GM08714 (cell line): ENCODE measurements at regions not wholly inside any gene's neighbourhood (a gene's known extent, or its start where the extent isn't known, plus 50 kb on each side); places are given as distances from the start of the nearest gene placed in this dataset.
"Not testable (repeated sequence)": the region's sequence is repeated elsewhere in the genome, so short reads cannot be mapped to it uniquely, and the experiment has no call there.

Source experiments
- H3K4me3 ChIP-seq: fragments of 200-500 bp; sonication (Bioruptor generic); 2 replicates; pipeline ENCODE4 v1.5.1; 2014; ENCODE audit warnings: mild to moderate bottlenecking, low read length, inconsistent platforms
- ZNF274 ChIP-seq: IDR thresholded peaks from 2 replicates; pipeline ENCODE4 v1.6.1; 2012; ENCODE audit warnings: mild to moderate bottlenecking, low read depth, low read length

DNA sequence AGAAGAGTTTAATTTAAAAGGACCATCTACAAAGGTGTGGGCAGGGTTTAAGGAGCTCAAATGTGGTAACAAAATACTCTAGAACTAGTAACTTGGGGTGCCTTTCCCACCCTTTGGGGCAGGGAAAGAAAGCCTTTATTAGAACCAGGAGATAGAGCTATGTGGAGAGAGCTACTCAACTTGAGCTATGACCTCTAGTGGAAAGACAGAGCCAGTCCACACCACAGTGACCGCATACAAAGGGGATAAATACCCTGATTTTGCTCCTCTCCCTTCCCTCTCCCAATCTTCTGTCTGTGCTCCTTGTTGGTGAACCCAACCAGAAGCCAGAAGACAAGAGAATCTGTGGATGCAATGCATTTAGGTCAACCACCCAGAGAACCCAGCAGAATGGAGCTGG is 54.4 kb upstream of the JAK1 start:
- no peak overlapping the region for H3K4me3 ChIP-seq
- no peak for TF ChIP-seq ZNF274

GRCh38 chr1:65021795-65022194 is 55.4 kb upstream of the JAK1 start:
- TF ChIP-seq ZNF274 = no peak
- no peak overlapping the region for H3K4me3 ChIP-seq

DNA sequence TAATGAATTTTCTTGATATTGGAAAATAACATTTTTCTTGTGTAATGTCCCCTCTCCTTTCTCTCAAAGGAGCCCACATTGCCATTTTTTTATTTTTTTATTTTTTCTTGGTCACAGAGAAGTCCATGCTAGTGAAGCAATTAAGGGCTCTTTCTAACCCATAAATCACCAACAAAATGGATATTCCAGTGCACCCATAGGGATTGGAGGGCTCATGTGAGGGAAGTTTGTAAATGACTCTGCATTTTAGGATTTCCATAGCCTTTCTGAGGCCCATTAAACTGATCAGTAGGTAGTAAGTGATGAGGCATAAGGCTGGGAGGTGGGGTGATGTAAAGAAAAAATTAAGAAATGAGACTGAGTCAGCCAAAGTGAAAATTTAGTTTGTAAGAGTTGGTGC is 55.9 kb upstream of the JAK1 start:
- no peak for TF ChIP-seq ZNF274
- H3K4me3 ChIP-seq = no peak overlapping the region

GRCh38 chr1:65025794-65026193 is 59.4 kb upstream of the JAK1 start:
- TF ChIP-seq ZNF274 = no peak

GRCh38 chr1:65026235-65026634 is 59.9 kb upstream of the JAK1 start:
- H3K4me3 ChIP-seq = no peak overlapping the region
- no peak for TF ChIP-seq ZNF274

More at GRCh38 chr1:65025794-65026193, 59.4 kb upstream of the JAK1 start:
- H3K4me3 ChIP-seq = no peak overlapping the region

DNA sequence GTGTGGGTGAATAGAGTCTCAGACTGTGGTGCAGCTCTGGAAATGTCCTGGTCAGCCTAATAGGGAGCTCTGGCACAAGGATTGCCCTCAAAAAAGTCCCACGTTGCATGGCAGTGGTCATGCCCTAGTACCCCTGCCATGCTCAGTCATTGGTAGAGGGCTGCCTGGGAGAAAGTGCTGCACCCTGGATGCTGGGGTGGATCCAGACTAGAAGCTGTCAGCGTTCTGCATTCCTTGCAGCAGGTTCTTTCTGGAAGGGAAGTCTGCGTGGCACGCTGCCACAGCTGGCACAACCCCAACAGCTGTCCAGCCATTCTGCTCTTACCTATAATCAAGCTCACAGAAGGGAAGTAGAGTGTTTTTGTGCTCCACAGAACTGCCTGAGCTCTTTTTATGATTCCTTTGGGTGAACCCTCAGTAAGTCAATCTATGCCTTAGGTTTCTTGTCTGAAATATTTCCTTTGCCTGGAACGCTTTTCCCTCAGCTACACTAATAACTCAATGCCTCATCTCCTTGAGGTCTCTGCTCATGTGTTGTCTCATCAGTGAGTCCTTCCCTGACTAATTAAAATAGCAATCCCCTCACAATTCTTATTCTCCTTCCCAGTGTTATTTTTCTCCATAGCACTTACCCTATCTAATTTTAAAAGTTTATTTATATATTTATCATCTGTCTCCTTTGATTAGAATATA is 61.5 kb upstream of the JAK1 start:
- TF ChIP-seq ZNF274 = no peak
- no peak overlapping the region for H3K4me3 ChIP-seq

DNA sequence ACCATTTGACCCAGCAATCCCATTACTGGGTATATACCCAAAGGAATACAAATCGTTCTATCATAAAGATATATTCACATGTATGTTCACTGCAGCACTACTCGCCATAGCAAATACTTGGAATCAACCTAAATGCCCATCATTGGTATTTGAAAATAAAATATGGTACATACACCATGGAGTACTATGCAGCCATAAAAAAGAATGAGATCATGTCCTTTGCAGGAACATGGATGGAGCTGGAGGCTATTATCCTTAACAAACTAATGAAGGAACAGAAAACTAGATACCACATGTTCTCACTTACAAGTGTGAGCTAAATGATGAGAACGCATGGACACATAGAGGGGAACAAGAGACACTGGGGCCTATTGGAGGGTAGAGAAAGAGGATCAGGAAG is 63.1 kb upstream of the JAK1 start:
- H3K4me3 ChIP-seq = not testable (repeated sequence)

DNA sequence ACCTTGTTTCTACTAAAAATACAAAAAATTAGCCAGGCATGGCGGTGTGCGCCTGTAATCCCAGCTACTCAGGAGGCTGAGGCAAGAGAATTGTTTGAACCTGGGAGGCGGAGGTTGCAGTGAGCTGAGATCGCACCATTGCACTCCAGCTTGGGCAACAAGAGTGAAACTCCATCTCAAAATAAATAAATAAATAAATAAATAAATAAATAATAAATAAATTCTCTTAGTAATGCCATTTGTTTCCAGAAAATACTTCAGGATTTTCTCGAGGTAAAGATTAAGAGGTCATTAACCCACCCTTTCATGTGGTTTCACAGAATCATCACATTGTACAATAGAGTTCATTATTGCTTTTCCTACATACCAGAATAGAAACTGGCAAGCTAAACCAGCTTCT is 68.5 kb upstream of the JAK1 start:
- not testable (repeated sequence) for H3K4me3 ChIP-seq

GRCh38 chr1:65036570-65037051 is 70.3 kb upstream of the JAK1 start:
- no peak overlapping the region for H3K4me3 ChIP-seq
- no peak for TF ChIP-seq ZNF274

DNA sequence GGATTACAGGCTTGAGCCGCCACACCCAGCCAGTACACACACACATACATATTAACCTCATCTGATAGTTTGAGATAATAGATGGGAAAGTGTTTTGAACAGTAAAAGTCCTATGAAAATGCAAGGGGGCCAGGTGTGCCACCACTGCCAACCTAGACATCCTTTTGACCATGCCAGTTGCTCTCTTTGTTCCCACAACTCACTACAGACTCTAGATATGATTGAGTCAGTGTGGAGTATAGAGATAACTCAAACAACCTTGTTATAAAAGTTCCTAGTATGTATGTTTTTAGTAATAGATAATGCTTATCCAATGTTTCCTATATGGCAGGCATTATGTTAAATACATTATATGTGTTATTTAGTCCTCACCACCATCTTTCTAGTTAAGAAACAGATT is 72.7 kb upstream of the JAK1 start:
- TF ChIP-seq ZNF274 = no peak
- no peak overlapping the region for H3K4me3 ChIP-seq

GRCh38 chr1:65039508-65039907 is 73.2 kb upstream of the JAK1 start:
- H3K4me3 ChIP-seq = no peak overlapping the region
- TF ChIP-seq ZNF274 = no peak

DNA sequence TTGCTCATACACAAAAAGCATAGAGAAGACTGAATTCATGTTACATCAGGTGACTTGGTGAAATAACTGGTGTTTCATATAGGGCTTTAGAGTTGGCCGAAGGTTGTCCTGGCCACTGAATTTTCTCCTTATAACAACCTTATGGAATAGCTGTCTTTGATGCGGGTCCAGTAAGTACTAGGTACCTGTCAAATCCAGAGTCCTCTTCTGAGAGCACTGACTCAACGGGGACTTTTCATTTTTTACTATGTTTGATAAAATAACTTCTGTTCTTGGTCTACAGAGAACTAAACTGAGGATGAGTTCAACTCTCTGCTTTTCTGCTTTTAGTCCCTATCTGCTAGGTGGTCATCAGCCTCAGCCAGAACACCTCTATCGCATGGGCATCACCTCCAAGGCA is 76.1 kb upstream of the JAK1 start:
- no peak overlapping the region for H3K4me3 ChIP-seq
- no peak for TF ChIP-seq ZNF274

GRCh38 chr1:65044411-65044810 is 78.1 kb upstream of the JAK1 start:
- H3K4me3 ChIP-seq = no peak overlapping the region
- no peak for TF ChIP-seq ZNF274

- H3K4me3 ChIP-seq = no peak overlapping the region
- no peak for TF ChIP-seq ZNF274
These were observed 78.9 kb upstream of the JAK1 start for GRCh38 chr1:65045022-65045817.

DNA sequence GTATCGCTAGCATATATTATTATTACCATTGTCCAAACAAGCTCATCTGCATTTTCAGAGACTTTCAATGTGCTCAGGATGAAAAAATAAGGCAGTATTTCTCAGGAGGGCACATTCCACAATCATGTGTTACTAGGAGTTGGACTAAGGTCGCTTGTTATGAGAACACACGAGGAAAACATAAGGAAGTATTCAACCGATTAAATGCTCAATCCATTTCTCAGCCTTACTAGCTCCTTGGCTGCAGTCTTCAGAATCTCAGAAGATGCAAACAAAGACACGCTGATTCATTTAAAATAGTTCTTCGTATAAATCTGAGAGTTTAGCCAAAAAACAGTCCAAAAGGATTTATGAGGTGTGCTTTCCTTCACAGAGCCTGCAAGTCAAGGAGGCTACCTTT is 82.0 kb upstream of the JAK1 start:
- no peak for TF ChIP-seq ZNF274
- no peak overlapping the region for H3K4me3 ChIP-seq
